Gastroesophageal sphincter (tissue), 3 donors: ENCODE measurements at regions not wholly inside any gene's neighbourhood (a gene's known extent, or its start where the extent isn't known, plus 50 kb on each side); places are given as distances from the start of the nearest gene placed in this dataset.

Source experiments
- CTCF ChIP-seq, 4 experiments: fragments of 200-600 bp in 2 of 4; fragments of 450-650 bp in 2 of 4; sonication (generic) in 1 of 4; IDR thresholded peaks; one replicate each; pipeline ENCODE4 v1.5.1; 2017 to 2019; ENCODE audit warnings: antibody characterized with exemption in 4 of 4, mild to moderate bottlenecking in 2 of 4, moderate library complexity in 2 of 4
- POLR2A ChIP-seq, 2 donors: fragments of 450-650 bp; IDR thresholded peaks; one replicate each; pipeline ENCODE4 v1.6.1; 2017; ENCODE audit warnings: antibody characterized with exemption in 2 of 2, mild to moderate bottlenecking in 2 of 2, moderate library complexity in 1 of 2

- TF ChIP-seq CTCF (IDR thresholded peaks at IDR 0.05): no peak
- TF ChIP-seq POLR2A (IDR thresholded peaks at IDR 0.05): no peak
These were observed 436.7 kb downstream of the ZEB2 start for GRCh38 chr2:144083211-144083610.
